ENCODE measurements at regions not wholly inside any gene's neighbourhood (a gene's known extent, or its start where the extent isn't known, plus 50 kb on each side); places are given as distances from the start of the nearest gene placed in this dataset.

DNA sequence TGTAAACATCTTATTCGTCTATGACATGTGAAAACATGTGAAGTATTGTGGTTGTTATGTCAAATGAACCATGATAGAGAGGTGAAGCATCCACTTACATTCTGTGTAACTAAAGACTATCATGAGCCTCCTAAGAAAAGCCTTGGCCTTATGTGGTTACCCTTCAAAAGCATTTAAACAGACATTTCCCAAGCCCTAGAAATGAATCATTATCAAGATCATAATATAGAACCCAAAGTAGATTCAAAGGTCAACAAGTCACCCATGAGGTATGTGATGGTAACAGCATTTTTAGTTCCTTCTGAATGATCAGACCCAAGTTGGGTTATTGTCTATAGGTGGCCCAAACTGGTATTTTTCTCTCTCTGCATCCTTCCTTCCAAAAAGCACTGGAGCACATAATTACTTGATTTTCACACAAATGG, 408.0 kb downstream of the TBL1XR1 start:
- no peak for DNase-seq

GRCh38 chr3:176787506-176787905, 409.8 kb downstream of the TBL1XR1 start:
- no peak for DNase-seq

GRCh38 chr3:176785171-176785570, 412.1 kb downstream of the TBL1XR1 start:
- no peak for DNase-seq

DNA sequence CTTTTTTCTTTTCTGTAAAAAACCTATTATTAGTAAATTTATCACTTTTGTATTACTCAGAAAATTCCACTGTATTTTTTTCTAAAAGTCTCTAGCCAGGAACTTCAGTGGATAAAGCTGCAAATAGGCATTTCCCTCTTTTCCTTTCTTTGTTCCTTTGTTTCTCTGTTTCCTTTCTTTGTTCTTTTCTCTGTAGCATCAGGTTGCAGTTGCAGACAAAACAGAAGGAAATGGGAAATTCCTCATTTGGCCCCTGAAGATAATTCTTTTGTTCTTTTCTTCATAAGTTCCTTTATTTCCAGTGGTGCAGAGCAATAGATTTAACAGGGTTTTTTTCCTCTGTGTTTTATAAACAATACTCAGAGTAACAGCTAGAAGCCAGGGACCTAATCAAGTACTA, 416.5 kb downstream of the TBL1XR1 start:
- DNase-seq: no peak

- no peak for DNase-seq
These were observed 420.6 kb downstream of the TBL1XR1 start for GRCh38 chr3:176776622-176777175.

DNA sequence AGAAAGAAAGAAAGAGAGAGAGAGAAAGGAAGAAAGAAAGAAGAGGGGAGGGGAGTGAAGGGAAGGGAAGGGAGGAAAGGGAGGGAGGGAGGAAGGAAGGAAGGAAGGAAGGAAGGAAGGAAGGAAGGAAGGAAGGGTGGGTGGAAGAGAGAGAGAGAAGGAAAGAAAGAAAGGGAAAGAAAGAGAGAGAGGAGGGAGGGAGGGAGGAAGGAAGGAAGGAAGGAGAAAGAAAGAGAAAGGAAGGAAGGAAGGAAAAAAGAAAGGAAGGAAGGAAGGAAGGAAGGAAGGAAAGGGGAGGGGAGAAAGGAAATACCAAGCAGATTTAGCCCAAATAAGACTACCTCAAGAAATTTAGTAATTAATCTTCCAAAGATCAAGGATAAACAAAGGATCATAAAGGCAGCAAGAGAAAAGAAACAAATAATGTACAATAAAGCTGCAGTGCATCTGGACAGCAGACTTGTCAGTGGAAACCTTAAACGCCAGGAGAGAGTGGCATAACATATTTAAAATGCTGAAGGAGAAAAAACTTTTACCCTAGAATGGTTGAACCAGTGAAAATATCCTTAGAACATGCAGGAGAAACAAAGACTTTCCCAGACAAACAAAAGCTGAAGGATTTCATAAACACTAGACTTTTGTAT, 427.6 kb downstream of the TBL1XR1 start:
- no peak for DNase-seq

- no peak for DNase-seq
These were observed 429.9 kb downstream of the TBL1XR1 start for GRCh38 chr3:176767385-176767784.

DNA sequence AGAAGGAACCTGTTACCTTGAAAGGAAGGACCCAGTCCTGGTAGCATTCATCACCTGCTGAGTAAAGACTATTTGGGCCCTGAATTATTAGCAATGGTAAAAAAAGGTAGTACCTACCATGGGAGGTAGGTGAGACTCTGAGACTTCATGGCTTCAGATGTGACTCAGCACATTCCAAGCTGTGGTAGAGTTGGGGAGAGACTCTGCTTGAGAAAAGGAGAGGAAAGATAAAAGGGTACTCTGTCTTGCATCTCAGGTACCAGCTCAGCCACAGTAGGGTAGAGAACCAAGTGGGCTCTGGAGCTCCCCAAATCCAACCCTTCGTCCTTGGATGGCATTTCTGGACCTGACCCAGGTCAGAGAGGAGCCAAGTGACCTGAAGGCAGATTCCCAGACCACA, 430.4 kb downstream of the TBL1XR1 start:
- DNase-seq: no peak

DNA sequence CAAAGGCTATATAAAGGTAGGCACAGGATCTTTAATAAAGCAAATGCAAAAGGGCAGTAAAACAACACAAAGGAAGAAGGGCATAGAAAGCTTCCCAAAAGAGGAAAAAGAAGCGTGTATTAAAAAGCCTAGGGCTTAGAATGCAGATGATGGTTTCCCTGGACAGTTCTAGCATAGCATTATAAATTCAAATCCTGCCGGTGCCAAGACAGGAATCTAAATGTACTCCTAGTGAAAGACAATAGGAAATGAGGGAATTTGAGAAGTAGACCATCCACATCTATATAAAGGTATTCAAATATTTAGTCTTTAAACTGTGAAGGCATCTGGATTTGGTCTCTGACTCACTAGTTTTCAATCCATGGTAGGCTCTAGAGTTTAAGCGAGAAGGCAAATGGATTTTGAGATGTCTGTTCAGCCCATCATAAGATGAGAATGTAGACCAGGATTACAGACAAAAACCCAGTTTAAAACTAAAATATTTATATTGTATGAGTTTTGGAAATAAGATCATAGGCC, 431.8 kb downstream of the TBL1XR1 start:
- no peak for DNase-seq

DNA sequence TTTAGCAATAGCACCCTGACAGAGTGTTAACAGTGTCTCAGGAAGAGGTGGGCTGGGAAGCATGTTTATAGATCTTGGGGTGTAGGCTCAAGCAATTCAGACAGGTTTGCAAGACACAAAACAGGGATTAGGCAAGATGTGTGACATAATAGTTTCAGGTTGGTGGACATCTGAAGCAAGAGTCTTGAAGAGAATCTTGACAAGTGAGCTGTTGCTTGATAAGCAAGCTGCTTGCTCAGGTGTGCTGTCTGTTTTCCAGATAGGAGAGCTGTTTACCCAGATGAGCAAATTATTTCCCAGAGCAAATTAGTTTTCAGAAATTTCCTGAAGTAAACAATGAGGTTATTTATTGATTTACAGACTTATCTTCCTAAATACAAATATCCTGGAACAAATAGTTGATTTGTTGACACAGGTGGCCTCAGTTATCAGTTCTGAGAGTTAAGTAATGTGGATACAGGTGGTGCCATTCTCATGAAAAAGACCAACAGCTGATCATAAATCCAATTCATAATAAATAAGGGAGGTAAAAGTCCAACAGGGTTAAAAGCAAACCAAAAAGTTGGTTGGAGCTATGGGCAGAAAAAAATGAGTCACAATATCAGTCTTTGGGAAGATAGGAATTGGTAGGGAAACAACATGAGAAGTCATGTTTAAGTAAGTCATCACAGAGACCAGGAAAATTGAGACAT, 437.3 kb downstream of the TBL1XR1 start:
- DNase-seq: no peak

DNA sequence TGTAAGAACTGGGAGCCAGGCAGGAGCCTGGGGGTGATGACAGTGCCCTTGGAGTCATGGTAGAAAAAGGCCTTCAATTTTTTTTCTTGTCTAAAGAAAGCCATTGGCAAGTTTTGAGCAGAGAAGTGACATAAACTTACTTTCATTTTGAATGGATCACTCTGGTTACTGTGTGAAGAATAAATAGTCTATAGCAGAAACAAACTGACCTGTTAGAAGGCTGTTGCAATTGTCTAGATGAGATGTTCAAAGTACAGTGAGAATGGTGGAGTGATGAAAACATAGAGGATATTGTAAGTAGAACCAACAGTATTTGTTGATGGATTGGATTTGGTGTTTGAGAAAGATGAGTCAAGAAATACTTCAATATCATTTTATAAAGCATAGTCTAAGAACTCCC, 439.9 kb downstream of the TBL1XR1 start:
- no peak for DNase-seq

DNA sequence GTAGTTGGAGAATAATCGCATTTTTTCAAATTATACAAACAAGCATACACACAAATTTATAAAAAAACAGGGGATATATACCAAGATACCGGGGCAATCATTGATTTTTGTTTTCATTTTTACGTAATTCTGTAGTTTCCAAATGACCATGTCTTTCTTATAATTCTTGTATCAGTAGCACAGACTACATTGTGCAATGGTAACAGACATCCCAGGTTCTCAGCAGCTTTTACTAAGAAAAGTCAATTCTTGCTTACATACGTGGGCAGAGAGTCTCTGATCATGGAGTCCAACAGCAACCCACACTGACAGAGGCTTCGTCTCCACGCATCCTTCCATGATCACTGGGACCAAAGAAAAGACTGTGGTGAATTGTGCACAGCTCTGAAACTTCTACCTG, 441.3 kb downstream of the TBL1XR1 start:
- no peak for DNase-seq

- DNase-seq: no peak
These were observed 441.7 kb downstream of the TBL1XR1 start for GRCh38 chr3:176755552-176755951.

- DNase-seq: no peak
These were observed 455.6 kb downstream of the TBL1XR1 start for GRCh38 chr3:176741664-176742047.

GRCh38 chr3:176740906-176741663, 456.2 kb downstream of the TBL1XR1 start:
- no peak for DNase-seq

GRCh38 chr3:176739159-176739558, 458.1 kb downstream of the TBL1XR1 start:
- no peak for DNase-seq

DNA sequence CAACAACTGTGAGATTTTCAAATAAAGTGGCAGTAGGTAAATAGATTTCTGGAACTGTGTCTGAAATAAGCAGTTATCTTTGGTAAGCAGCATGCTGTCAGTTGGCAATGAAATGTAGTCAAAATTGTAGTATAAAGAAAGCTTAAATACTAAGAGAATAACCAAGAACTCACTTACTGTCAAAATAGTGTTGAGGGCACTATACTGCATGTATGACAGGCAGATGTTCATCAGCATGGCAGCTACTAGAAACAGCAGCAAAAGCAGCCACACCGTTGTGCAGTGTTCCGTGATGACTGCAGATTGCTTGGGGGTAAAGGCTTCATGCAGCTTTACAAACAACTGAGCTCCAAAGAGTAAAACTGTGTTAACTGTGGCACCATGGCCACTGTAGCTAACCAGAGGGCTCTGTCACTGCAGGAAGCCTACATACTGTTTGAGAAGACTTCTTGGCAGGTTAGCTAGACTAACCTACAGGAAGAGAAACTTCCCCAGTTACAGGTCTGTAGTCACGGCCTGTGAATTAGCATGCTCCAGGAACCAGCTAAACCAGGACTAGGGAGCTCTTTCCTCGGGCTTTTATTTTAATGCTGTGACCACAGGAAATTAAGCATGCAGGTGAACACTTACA, 459.7 kb downstream of the TBL1XR1 start:
- no peak for DNase-seq

GRCh38 chr3:176734146-176734545, 463.1 kb downstream of the TBL1XR1 start:
- no peak for DNase-seq

GRCh38 chr3:176724394-176724759, 472.9 kb downstream of the TBL1XR1 start:
- DNase-seq: no peak

DNA sequence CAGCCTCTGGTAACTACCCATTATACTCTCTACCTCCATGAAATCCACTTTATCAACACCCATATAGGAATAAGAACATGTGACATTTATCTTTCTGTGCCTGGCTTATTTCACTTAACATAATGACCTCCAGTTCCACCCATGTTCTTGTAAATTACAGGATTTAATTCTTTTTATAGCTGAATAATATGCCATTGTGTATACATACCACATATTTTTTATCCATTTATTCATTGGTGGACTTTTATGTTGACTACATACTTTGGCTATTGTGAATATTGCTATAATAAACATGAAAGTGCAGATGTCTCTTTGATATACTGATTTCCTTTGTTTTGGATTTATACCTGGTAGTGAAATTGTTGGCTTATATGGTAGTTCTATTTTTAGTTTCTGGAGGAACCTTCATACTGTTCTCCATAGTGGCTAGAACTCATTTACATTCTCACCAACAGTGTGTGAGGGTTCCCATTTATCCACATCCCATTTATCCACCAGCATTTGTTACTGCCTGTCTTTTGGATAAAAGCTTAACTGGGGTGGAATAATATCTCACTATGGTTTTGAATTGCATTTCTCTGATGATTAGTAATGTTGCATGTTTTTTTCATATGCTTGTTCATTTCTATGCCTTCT, 473.4 kb downstream of the TBL1XR1 start:
- no peak for DNase-seq

GRCh38 chr3:176714034-176714433, 483.2 kb downstream of the TBL1XR1 start:
- DNase-seq: no peak

DNA sequence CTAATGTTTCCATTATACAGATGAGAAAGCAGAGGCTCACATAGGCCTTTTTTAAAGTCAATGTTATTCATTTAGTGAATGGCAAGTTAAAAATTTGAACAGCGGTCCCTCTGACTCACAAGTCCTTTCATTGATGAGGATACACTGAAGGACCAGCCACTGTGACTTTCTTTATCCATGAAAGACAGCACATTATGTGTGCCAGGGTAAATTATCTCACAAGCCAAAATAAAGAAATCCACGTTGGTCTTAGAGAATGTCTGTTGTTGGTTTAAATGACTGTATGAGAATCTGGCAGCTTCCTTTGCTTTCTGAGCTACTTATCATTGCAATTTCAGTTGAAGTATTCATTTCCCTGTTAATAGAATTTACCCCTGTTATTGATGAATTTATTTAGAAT, 485.1 kb downstream of the TBL1XR1 start:
- no peak for DNase-seq

DNA sequence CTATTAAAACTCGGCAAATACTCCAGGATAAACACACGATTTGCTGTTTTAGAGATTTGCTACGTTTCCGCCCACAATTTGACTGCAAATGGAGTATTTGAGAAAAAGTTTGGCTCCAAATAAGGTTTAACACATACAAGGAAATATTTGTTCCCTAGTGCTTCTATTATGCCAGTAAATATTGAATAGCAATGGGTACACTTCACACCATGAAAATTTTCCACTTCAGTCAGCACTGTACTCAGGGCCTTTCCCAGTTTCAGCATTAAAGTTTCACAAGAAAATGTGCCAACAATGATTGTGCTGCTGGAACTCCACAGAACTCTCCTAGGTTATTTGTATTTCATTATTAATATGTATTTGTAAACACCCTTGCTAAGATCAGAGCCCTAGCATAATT, 498.0 kb downstream of the TBL1XR1 start:
- no peak for DNase-seq
